Right ventricle myocardium superior (tissue), 1 donor: ENCODE measurements at regions not wholly inside any gene's neighbourhood (a gene's known extent, or its start where the extent isn't known, plus 50 kb on each side); places are given as distances from the start of the nearest gene placed in this dataset.

ENCODE experiments used
- ATAC-seq: fragments of 200-7000 bp; cut with Tn5 transposase; one replicate; pipeline ENCODE4 v1.9.1; 2020; ENCODE audit warnings: mild to moderate bottlenecking; ENCODE audit not compliant: poor library complexity
- DNase-seq: peaks from one replicate; pipeline ENCODE4 v3.0.0-alpha.2; 2020
- intact Hi-C: fragments of 100-400 bp; cut with DNase I; formaldehyde crosslinking; loops from one replicate; pipeline ENCODE4 v1.11.2; 2022
- donor health status: DM: no; HTN: yes; CAD: no; lungs with severe emphysema.

- ATAC-seq (no peak), DNase-seq (no peak)
- intact Hi-C loops: no loop called here
These were observed 393.3 kb upstream of the CBLB start for GRCh38 chr3:106261915-106262683.

- DNase-seq (no peak), ATAC-seq (no peak)
- intact Hi-C loops: no loop called here
These were observed 394.2 kb upstream of the CBLB start for GRCh38 chr3:106263011-106263410.

GRCh38 chr3:106263546-106263945, 394.7 kb upstream of the CBLB start:
- DNase-seq (no peak), ATAC-seq (no peak)
- intact Hi-C loops: no loop called here

GRCh38 chr3:106265704-106266103, 396.9 kb upstream of the CBLB start:
- ATAC-seq: no peak

GRCh38 chr3:106268696-106269095, 399.9 kb upstream of the CBLB start:
- intact Hi-C loops: no loop called here
- ATAC-seq (no peak), DNase-seq (no peak)

More at GRCh38 chr3:106265704-106266103, 396.9 kb upstream of the CBLB start:
- intact Hi-C loops: no loop called here
- no peak for DNase-seq

GRCh38 chr3:106272302-106272701, 403.5 kb upstream of the CBLB start:
- intact Hi-C loops: no loop called here
- ATAC-seq (no peak), DNase-seq (no peak)

- intact Hi-C loops: no loop called here
- ATAC-seq: no peak
- no peak for DNase-seq
These were observed 406.8 kb upstream of the CBLB start for GRCh38 chr3:106275592-106275991.

GRCh38 chr3:106276151-106276550, 407.3 kb upstream of the CBLB start:
- intact Hi-C loops: no loop called here
- no peak for DNase-seq
- ATAC-seq: no peak

GRCh38 chr3:106276755-106277612, 408.2 kb upstream of the CBLB start:
- ATAC-seq: no peak
- intact Hi-C loops: no loop called here
- DNase-seq: no peak

GRCh38 chr3:106277731-106278130, 408.9 kb upstream of the CBLB start:
- intact Hi-C loops: no loop called here
- ATAC-seq (no peak), DNase-seq (no peak)

GRCh38 chr3:106281221-106281620, 412.4 kb upstream of the CBLB start:
- DNase-seq (no peak), ATAC-seq (no peak)
- intact Hi-C loops: no loop called here

GRCh38 chr3:106282943-106283342, 414.1 kb upstream of the CBLB start:
- DNase-seq: no peak
- intact Hi-C loops: no loop called here
- ATAC-seq: no peak

- ATAC-seq (no peak), DNase-seq (no peak)
These were observed 420.0 kb upstream of the CBLB start for GRCh38 chr3:106288781-106289180.

GRCh38 chr3:106290304-106290997, 421.6 kb upstream of the CBLB start:
- no peak for DNase-seq
- intact Hi-C loops: no loop called here
- ATAC-seq: no peak

More at GRCh38 chr3:106288781-106289180, 420.0 kb upstream of the CBLB start:
- intact Hi-C loops: no loop called here

GRCh38 chr3:106293161-106293560, 424.3 kb upstream of the CBLB start:
- DNase-seq: no peak
- ATAC-seq: no peak
- intact Hi-C loops: no loop called here

GRCh38 chr3:106294121-106294520, 425.3 kb upstream of the CBLB start:
- DNase-seq (no peak), ATAC-seq (no peak)
- intact Hi-C loops: no loop called here

GRCh38 chr3:106296062-106296461, 427.2 kb upstream of the CBLB start:
- DNase-seq (no peak), ATAC-seq (no peak)
- intact Hi-C loops: no loop called here

GRCh38 chr3:106299300-106300098, 430.7 kb upstream of the CBLB start:
- no peak for DNase-seq
- peak; percentile 53 for ATAC-seq
- intact Hi-C loops: no loop called here
